Osteocyte (in vitro differentiated cells): ENCODE measurements at regions not wholly inside any gene's neighbourhood (a gene's known extent, or its start where the extent isn't known, plus 50 kb on each side); places are given as distances from the start of the nearest gene placed in this dataset.
"Not testable (repeated sequence)": the region's sequence is repeated elsewhere in the genome, so short reads cannot be mapped to it uniquely, and the experiment has no call there.

Source experiments
- DNase-seq: peaks from one replicate; pipeline ENCODE4 v3.0.0; 2021; ENCODE audit warnings: mixed read lengths; ENCODE audit not compliant: unreplicated experiment; ENCODE audit errors: extremely low spot score
- H3K27ac Mint-ChIP-seq: one replicate; pipeline ENCODE4 v1.8.0; 2021; ENCODE audit warnings: mild to moderate bottlenecking, mixed read lengths; ENCODE audit not compliant: unreplicated experiment
- H3K27me3 Mint-ChIP-seq: one replicate; pipeline ENCODE4 v1.8.0; 2021; ENCODE audit warnings: mixed read lengths; ENCODE audit not compliant: unreplicated experiment
- H3K36me3 Mint-ChIP-seq: one replicate; pipeline ENCODE4 v1.8.0; 2021; ENCODE audit warnings: mixed read lengths; ENCODE audit not compliant: unreplicated experiment
- H3K4me1 Mint-ChIP-seq: one replicate; pipeline ENCODE4 v1.8.0; 2021; ENCODE audit warnings: mixed read lengths; ENCODE audit not compliant: unreplicated experiment
- H3K4me3 Mint-ChIP-seq: one replicate; pipeline ENCODE4 v1.8.0; 2021; ENCODE audit warnings: mild to moderate bottlenecking, moderate library complexity, mixed read lengths; ENCODE audit not compliant: unreplicated experiment
- H3K9me3 Mint-ChIP-seq: one replicate; pipeline ENCODE4 v1.8.0; 2021; ENCODE audit warnings: mixed read lengths; ENCODE audit not compliant: unreplicated experiment
- TF ChIP-seq, protein P1 (sequence below): fragments of 200-600 bp; sonication (generic); IDR thresholded peaks from 2 replicates; pipeline ENCODE4 v1.5.0; 2021; ENCODE audit warnings: antibody characterized with exemption, mild to moderate bottlenecking, moderate library complexity

DNA sequence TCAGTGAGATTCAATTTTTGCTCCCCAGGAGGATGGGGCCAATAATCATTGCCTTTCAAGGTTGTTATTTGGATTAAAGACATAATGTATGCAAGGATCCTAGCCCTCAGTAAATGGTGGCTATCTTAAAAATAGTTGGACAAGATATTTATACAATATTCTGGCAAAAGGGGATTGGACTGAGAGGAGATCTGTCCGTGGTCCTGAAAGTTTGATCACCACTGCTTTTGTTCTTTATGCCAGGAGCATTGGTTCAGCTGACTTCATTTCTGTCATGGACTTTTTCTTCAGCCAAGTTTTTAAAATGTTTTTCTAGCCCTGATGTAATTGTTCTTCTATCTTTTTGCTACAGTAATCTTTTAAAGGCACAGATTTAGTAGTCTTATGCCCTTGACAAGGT, 70.2 kb upstream of the TCL1A start:
- no peak for DNase-seq
- Mint-ChIP-seq H3K27ac (no peak overlapping the region), H3K4me1 (no peaks in the 10 kb centered on the region), H3K36me3 (no peaks in the 10 kb centered on the region), H3K27me3 (no peaks in the 10 kb centered on the region), H3K9me3 (peaks cover 4% of the 10 kb centered on the region), H3K4me3 (no peak overlapping the region)
- TF ChIP-seq, protein P1, sequence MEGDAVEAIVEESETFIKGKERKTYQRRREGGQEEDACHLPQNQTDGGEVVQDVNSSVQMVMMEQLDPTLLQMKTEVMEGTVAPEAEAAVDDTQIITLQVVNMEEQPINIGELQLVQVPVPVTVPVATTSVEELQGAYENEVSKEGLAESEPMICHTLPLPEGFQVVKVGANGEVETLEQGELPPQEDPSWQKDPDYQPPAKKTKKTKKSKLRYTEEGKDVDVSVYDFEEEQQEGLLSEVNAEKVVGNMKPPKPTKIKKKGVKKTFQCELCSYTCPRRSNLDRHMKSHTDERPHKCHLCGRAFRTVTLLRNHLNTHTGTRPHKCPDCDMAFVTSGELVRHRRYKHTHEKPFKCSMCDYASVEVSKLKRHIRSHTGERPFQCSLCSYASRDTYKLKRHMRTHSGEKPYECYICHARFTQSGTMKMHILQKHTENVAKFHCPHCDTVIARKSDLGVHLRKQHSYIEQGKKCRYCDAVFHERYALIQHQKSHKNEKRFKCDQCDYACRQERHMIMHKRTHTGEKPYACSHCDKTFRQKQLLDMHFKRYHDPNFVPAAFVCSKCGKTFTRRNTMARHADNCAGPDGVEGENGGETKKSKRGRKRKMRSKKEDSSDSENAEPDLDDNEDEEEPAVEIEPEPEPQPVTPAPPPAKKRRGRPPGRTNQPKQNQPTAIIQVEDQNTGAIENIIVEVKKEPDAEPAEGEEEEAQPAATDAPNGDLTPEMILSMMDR, result no peak

DNA sequence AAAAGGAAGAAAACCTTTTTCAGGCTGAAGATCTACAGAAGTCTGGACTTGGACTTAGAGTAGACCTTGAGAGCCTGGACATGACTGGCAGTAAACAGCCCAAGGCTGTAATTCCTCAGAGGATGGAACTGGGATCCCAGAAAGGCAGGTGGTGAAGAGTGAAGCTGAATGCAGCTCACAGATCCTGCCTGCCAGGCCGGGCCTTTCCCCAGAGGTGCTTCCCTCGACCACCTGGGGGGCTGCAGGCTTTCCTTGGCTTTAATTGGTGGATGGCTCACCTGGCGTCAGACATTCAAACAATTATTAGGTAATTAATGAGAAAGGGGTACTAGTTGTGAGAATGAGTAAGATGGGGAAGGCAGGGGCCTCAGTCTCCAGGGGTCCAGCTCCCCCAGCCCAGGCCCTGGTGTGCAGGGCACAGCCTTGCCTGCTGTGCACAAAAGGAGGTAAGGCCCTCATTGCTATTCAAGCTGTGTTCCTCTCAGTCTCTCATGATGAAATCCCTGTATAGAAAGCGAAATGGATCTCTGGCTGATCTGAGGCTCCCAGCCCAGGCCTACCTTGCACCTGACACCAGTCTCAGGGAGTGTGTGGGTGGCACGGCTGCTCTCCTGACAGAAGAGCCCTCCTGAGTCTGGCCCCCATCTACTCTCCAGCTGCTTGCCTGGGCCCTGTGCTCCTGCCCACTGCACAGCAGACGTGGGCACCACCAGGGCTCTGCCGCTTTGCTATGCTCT, 63.0 kb upstream of the TCL1A start:
- Mint-ChIP-seq H3K4me1 (no peaks in the 10 kb centered on the region), H3K9me3 (no peaks in the 10 kb centered on the region), H3K36me3 (no peaks in the 10 kb centered on the region)

DNA sequence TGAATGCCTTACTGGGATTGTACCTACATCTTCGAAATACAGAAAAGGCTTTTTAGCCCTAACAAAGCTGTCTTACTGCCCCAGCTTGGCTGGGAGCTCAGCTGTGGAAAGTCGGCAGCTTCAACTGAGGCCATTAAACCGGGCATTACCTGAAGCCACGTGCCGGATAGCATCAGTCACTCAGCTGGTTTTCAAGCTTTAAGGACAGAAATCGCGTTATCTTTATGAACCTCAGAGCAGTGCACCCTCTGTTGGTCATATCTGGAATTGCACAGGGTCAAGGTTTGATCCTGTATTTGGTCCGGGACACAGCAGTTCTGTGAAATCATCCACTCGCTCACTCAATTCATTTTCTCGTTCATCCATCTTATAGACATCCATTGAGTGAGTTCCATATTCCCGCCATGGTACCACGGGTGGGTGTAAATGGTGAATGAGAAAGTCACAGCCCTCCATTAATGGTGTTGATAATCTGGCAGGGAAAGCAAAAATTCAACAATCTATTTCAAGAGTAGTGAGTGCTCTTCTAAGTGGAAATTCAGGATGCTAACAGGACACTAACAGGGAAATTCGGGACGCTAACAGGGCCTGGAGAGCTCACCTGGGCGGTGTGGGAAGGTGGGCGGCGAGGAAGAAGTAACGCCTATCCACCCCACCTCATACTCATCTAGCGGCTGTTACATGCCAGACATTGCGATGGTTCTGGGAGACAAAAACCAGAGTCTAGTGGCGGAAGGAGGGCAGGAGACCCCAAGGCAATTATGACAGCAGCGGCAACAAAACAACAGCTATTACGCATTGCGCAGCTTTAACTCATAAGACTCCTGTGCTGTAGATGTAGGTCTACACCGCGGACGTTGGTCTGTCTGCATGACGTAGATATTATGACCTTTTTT, 60.6 kb upstream of the TCL1A start:
- DNase-seq, result no peak
- no peak overlapping the region for H3K27ac Mint-ChIP-seq

More for the DNA sequence above, 63.0 kb upstream of the TCL1A start:
- Mint-ChIP-seq H3K27me3 (peaks cover 3% of the 10 kb centered on the region), H3K4me3 (no peak overlapping the region), H3K27ac (no peak overlapping the region)
- DNase-seq, result no peak
- TF ChIP-seq, protein P1, result no peak

DNA sequence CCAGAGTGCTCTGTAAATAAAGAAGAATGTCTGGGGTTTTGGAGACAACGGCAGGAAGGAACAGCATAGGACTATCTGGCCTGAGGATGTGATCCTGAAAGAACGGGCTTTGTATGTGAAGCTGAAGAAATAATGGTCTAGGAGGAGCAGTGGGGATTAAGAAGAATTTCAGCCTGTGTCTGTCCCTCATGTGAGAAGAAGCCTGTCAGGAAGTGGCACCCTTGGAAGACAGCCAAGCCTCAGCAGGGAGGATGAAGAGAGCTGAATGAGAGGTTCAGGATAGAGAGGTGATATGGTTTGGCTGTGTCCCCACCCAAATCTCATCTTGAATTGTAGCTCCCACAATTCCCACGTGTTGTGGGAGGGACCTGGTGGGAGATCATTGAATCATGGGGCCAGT, 56.9 kb upstream of the TCL1A start:
- Mint-ChIP-seq H3K4me3 (no peak overlapping the region), H3K36me3 (no peaks in the 10 kb centered on the region), H3K4me1 (no peaks in the 10 kb centered on the region), H3K27ac (no peak overlapping the region), H3K9me3 (no peaks in the 10 kb centered on the region), H3K27me3 (peaks cover 10% of the 10 kb centered on the region)
- TF ChIP-seq, protein P1, result no peak
- DNase-seq, result no peak

More for the DNA sequence above, 60.6 kb upstream of the TCL1A start:
- Mint-ChIP-seq H3K9me3 (no peaks in the 10 kb centered on the region), H3K4me3 (no peak overlapping the region), H3K27me3 (peaks cover 3% of the 10 kb centered on the region), H3K36me3 (no peaks in the 10 kb centered on the region), H3K4me1 (no peaks in the 10 kb centered on the region)
- TF ChIP-seq, protein P1, result peak; percentile 86

DNA sequence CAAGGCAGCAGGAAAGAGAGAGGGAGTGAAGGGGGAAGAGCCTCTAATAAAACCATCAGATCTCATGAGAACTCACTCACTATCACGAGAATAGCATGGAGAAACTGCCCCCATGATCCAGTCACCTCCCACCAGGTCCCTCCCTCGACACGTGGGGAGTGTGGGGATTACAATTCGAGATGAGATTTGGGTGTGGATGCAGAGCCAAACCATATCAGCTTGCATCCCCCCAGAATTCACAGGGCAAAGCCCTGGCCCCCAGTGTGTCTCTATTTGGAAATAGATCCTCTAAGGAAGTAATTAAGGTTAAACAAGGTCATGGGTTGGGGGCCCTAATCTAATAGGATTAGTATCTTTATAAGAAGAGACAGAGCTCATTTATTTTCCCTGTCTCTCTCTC, 56.1 kb upstream of the TCL1A start:
- no peak for DNase-seq
- TF ChIP-seq, protein P1, result no peak
- H3K27ac Mint-ChIP-seq, result no peak overlapping the region
- no peaks in the 10 kb centered on the region for H3K4me1 Mint-ChIP-seq
- no peak overlapping the region for H3K4me3 Mint-ChIP-seq
- H3K36me3 Mint-ChIP-seq, result no peaks in the 10 kb centered on the region
- H3K9me3 Mint-ChIP-seq, result no peaks in the 10 kb centered on the region
- peaks cover 10% of the 10 kb centered on the region for H3K27me3 Mint-ChIP-seq

DNA sequence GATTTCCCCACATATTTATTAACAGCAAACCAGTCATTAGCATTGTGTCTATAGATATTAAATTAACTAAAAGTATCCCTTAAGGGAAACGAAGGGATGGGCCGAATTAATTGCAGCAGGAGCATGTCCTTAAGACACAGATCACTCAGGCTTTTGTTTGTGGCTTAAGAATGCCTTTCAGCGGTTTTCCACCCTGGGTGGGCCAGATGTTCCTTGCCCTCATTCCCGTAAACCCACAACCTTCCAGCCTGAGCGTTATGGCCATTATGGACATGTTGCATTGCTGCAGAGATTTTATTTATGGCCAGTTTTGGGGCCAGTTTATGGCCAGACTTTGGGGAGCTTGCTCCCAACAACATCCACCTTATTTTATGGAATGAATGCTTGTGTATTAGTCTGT, 55.5 kb upstream of the TCL1A start:
- H3K9me3 Mint-ChIP-seq, H3K4me3 Mint-ChIP-seq, H3K27ac Mint-ChIP-seq, H3K4me1 Mint-ChIP-seq, H3K36me3 Mint-ChIP-seq, DNase-seq: not testable (repeated sequence)
- H3K27me3 Mint-ChIP-seq, result peaks cover 10% of the 10 kb centered on the region
